Keratinocyte (primary cell): ENCODE measurements at regions not wholly inside any gene's neighbourhood (a gene's known extent, or its start where the extent isn't known, plus 50 kb on each side); places are given as distances from the start of the nearest gene placed in this dataset.

Source experiments
- DNase-seq: peaks from one replicate; pipeline ENCODE4 v3.0.0-alpha.2; 2011; ENCODE audit warnings: low read depth, missing footprints, low spot score
- FAIRE-seq: peaks from 2 replicates; lab custom pipeline; 2011; peaks lifted over from hg19 to GRCh38; lab: Jason Lieb, UNC
- H2AFZ ChIP-seq: 2 replicates; pipeline ENCODE4 v1.6.0; 2012; ENCODE audit warnings: low read length, control low read depth, inconsistent platforms; ENCODE audit not compliant: control insufficient read depth
- H3K27ac ChIP-seq: 2 replicates; pipeline ENCODE4 v1.5.1; 2011; ENCODE audit warnings: low read length; ENCODE audit not compliant: control insufficient read depth, insufficient read depth
- H3K27me3 ChIP-seq: 3 replicates; pipeline ENCODE4 v1.6.0; 2011; ENCODE audit warnings: low read length; ENCODE audit not compliant: control insufficient read depth, insufficient read depth; ENCODE audit errors: extremely low read depth
- H3K36me3 ChIP-seq, 2 experiments: 2 replicates in 1 of 2; 3 replicates in 1 of 2; pipeline ENCODE4 v1.5.1; 2011; ENCODE audit warnings: low read length in 2 of 2, mild to moderate bottlenecking in 1 of 2; ENCODE audit not compliant: control insufficient read depth in 2 of 2, insufficient read depth in 2 of 2; ENCODE audit errors: extremely low read depth in 1 of 2
- H3K4me1 ChIP-seq: 3 replicates; pipeline ENCODE4 v1.5.1; 2011; ENCODE audit warnings: low read length; ENCODE audit not compliant: control insufficient read depth, insufficient read depth; ENCODE audit errors: extremely low read depth
- H3K4me2 ChIP-seq: 3 replicates; pipeline ENCODE4 v1.6.0; 2011; ENCODE audit warnings: low read depth, low read length; ENCODE audit not compliant: control insufficient read depth, insufficient read depth; ENCODE audit errors: extremely low read depth
- H3K4me3 ChIP-seq, 3 experiments: fragments of 200-600 bp in 1 of 3; sonication (generic) in 1 of 3; 2 replicates in 2 of 3; 3 replicates in 1 of 3; pipeline ENCODE4 v1.5.1; 2011 to 2016; ENCODE audit warnings: low read length in 3 of 3, mild to moderate bottlenecking in 3 of 3, control low read depth in 2 of 3, inconsistent platforms in 1 of 3, low read depth in 1 of 3, mixed read lengths in 1 of 3, mixed run types in 1 of 3, moderate library complexity in 1 of 3; ENCODE audit not compliant: control insufficient read depth in 2 of 3, insufficient read depth in 2 of 3; ENCODE audit errors: extremely low read depth in 1 of 3
- H3K79me2 ChIP-seq: 2 replicates; pipeline ENCODE4 v1.6.0; 2012; ENCODE audit warnings: low read length; ENCODE audit not compliant: control insufficient read depth, insufficient read depth
- H3K9ac ChIP-seq: 3 replicates; pipeline ENCODE4 v1.6.0; 2011; ENCODE audit warnings: low read length; ENCODE audit not compliant: control insufficient read depth, insufficient read depth; ENCODE audit errors: extremely low read depth
- H3K9me1 ChIP-seq: 3 replicates; pipeline ENCODE4 v1.6.0; 2011; ENCODE audit warnings: low read length; ENCODE audit not compliant: control insufficient read depth, insufficient read depth; ENCODE audit errors: extremely low read depth
- H3K9me3 ChIP-seq: 2 replicates; pipeline ENCODE4 v1.5.1; 2012; ENCODE audit warnings: low read depth, low read length; ENCODE audit not compliant: control insufficient read depth
- H4K20me1 ChIP-seq: 3 replicates; pipeline ENCODE4 v1.6.0; 2011; ENCODE audit warnings: low read length; ENCODE audit not compliant: control insufficient read depth, insufficient read depth; ENCODE audit errors: extremely low read depth
- EZH2 ChIP-seq: IDR thresholded peaks from one replicate; pipeline ENCODE4 v1.6.1; 2012; ENCODE audit warnings: inconsistent platforms, mild to moderate bottlenecking, low read length, moderate library complexity
- dilution Hi-C: fragments of 300-500 bp; cut with MboI; formaldehyde crosslinking; loops from one replicate; pipeline ENCODE4 v1.7.0; 2020; ENCODE audit warnings: low sequenced_read_pairs; ENCODE audit not compliant: extremely low pct_ligation_motif_present
- TF ChIP-seq, protein P1 (sequence below), 3 experiments: IDR thresholded peaks in 1 of 3; conservative IDR thresholded peaks in 1 of 3; optimal IDR thresholded peaks in 1 of 3; 2 replicates in 2 of 3; 3 replicates in 1 of 3; pipeline versions ENCODE3 to v1.5.1; 2011; ENCODE audit warnings: low read length in 3 of 3, mild to moderate bottlenecking in 3 of 3, moderate library complexity in 2 of 3, control low read depth in 1 of 3, inconsistent platforms in 1 of 3; ENCODE audit not compliant: insufficient read depth in 2 of 3; ENCODE audit errors: extremely low read depth in 1 of 3

DNA sequence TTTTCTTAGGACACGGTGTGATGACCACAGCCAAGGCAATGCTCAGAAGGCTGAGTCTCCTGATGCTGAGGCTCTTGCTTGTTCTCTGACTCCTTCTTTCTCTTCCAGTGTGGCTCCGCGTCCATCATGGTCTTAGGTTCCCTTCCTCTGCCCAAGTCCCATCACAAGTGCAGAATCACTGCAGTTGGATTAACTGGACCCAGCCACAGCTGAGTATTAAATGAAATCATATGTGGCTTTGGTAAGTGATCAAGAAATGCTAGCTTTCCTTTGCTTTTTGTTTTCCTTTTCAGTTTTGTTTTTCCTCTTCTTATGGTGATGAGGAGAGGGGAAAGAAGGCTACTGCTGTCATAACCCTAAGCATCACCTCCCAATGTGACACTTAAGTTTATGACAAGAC, 375.8 kb downstream of the INSIG2 start:
- H3K4me1 ChIP-seq: no peaks in the 10 kb centered on the region
- DNase-seq (no peak), FAIRE-seq (no peak)
- H3K9ac ChIP-seq: no peak overlapping the region
- no peaks in the 10 kb centered on the region for H3K9me1 ChIP-seq
- no peak overlapping the region for H3K27ac ChIP-seq
- dilution Hi-C loops: no loop called here
- no peaks in the 10 kb centered on the region for H3K9me3 ChIP-seq
- H3K4me2 ChIP-seq: no peak overlapping the region
- no peaks in the 10 kb centered on the region for H3K79me2 ChIP-seq
- H3K4me3 ChIP-seq: no peak overlapping the region
- no peak for TF ChIP-seq EZH2
- TF ChIP-seq, protein P1, sequence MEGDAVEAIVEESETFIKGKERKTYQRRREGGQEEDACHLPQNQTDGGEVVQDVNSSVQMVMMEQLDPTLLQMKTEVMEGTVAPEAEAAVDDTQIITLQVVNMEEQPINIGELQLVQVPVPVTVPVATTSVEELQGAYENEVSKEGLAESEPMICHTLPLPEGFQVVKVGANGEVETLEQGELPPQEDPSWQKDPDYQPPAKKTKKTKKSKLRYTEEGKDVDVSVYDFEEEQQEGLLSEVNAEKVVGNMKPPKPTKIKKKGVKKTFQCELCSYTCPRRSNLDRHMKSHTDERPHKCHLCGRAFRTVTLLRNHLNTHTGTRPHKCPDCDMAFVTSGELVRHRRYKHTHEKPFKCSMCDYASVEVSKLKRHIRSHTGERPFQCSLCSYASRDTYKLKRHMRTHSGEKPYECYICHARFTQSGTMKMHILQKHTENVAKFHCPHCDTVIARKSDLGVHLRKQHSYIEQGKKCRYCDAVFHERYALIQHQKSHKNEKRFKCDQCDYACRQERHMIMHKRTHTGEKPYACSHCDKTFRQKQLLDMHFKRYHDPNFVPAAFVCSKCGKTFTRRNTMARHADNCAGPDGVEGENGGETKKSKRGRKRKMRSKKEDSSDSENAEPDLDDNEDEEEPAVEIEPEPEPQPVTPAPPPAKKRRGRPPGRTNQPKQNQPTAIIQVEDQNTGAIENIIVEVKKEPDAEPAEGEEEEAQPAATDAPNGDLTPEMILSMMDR (optimal IDR thresholded peaks at IDR 0.05 in 1 of 3, IDR thresholded peaks at IDR 0.05 in 1 of 3, conservative IDR thresholded peaks at IDR 0.05 in 1 of 3; ENCODE audit: extremely low read depth in 1 of 3, insufficient read depth in 2 of 3, low read length in 3 of 3): no peak
- H3K27me3 ChIP-seq: no peaks in the 10 kb centered on the region
- H2AFZ ChIP-seq: no peak overlapping the region
- no peaks in the 10 kb centered on the region for H3K36me3 ChIP-seq
- no peaks in the 10 kb centered on the region for H4K20me1 ChIP-seq

DNA sequence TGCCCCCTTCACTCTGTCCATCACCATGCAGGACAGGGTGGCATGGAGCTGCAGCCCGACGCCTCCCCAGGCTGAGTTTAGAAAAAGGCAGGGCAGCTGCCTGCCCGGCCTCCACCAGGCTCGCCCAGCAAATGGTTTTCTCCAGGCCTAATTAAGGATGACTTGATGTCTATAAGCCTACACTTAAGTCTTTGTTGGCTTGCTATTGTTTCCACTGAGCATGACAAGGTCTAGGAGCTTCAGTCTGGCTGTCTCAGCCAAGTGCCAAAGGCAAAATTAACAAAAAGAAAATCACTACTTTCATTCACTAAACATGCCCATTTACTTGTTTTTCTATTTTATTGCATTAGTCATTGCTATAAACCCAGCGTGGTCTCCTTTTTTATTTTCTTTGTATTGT, 372.2 kb downstream of the INSIG2 start:
- no peaks in the 10 kb centered on the region for H4K20me1 ChIP-seq
- no peak overlapping the region for H3K4me2 ChIP-seq
- no peaks in the 10 kb centered on the region for H3K4me1 ChIP-seq
- H3K27me3 ChIP-seq: no peaks in the 10 kb centered on the region
- H3K36me3 ChIP-seq: no peaks in the 10 kb centered on the region
- DNase-seq: no peak
- no peak overlapping the region for H2AFZ ChIP-seq
- H3K27ac ChIP-seq: no peak overlapping the region
- no peak for FAIRE-seq
- H3K79me2 ChIP-seq: no peaks in the 10 kb centered on the region
- H3K4me3 ChIP-seq: no peak overlapping the region
- dilution Hi-C loops: no loop called here
- no peak for TF ChIP-seq EZH2
- TF ChIP-seq, protein P1 (optimal IDR thresholded peaks at IDR 0.05 in 1 of 3, IDR thresholded peaks at IDR 0.05 in 1 of 3, conservative IDR thresholded peaks at IDR 0.05 in 1 of 3; ENCODE audit: extremely low read depth in 1 of 3, insufficient read depth in 2 of 3, low read length in 3 of 3): no peak
- H3K9me3 ChIP-seq: no peaks in the 10 kb centered on the region
- H3K9me1 ChIP-seq: no peaks in the 10 kb centered on the region
- H3K9ac ChIP-seq: no peak overlapping the region
